H1 (cell line): ENCODE measurements at regions not wholly inside any gene's neighbourhood (a gene's known extent, or its start where the extent isn't known, plus 50 kb on each side); places are given as distances from the start of the nearest gene placed in this dataset.

Source experiments
- CTCF ChIP-seq, 3 experiments: IDR thresholded peaks; 1 replicate in 2 of 3; 2 replicates in 1 of 3; pipeline versions ENCODE4 v1.5.1 to v1.6.1; 2011; ENCODE audit warnings: low read length in 3 of 3, mild to moderate bottlenecking in 3 of 3, inconsistent platforms in 2 of 3, low read depth in 1 of 3, moderate library complexity in 1 of 3; ENCODE audit not compliant: insufficient read depth in 1 of 3; ENCODE audit errors: control extremely low read depth in 1 of 3
- MAFK ChIP-seq: IDR thresholded peaks from 2 replicates; pipeline ENCODE4 v1.6.1; 2012; ENCODE audit warnings: low read depth, mild to moderate bottlenecking, improper control_type of control experiment, low read length
- MAX ChIP-seq: IDR thresholded peaks from 2 replicates; pipeline ENCODE4 v1.6.1; 2012; ENCODE audit warnings: inconsistent platforms
- POLR2A ChIP-seq, 2 experiments: IDR thresholded peaks; 1 replicate in 1 of 2; 2 replicates in 1 of 2; pipeline ENCODE4 v1.6.1; 2011; ENCODE audit warnings: low read depth in 2 of 2, low read length in 2 of 2, mild to moderate bottlenecking in 2 of 2; ENCODE audit errors: control extremely low read depth in 1 of 2
- POLR2AphosphoS5 ChIP-seq: IDR thresholded peaks from 2 replicates; pipeline ENCODE4 v1.6.1; 2011; ENCODE audit warnings: low read depth, low read length
- RAD21 ChIP-seq, 2 experiments: IDR thresholded peaks in 1 of 2; conservative IDR thresholded peaks in 1 of 2; 2 replicates each; pipeline ENCODE4 v1.6.1; 2011; ENCODE audit warnings: low read depth in 2 of 2, low read length in 2 of 2, improper control_type of control experiment in 1 of 2, inconsistent platforms in 1 of 2, mild to moderate bottlenecking in 1 of 2, moderate library complexity in 1 of 2
- SP1 ChIP-seq: IDR thresholded peaks from 2 replicates; pipeline ENCODE4 v1.6.1; 2011; ENCODE audit warnings: low read depth, low read length
- SUZ12 ChIP-seq: fragments of 200-600 bp; sonication (generic); IDR thresholded peaks from 2 replicates; pipeline ENCODE4 v1.6.1; 2012; ENCODE audit warnings: mild to moderate bottlenecking, inconsistent platforms, low read length, moderate library complexity, mixed read lengths

- TF ChIP-seq CTCF (IDR thresholded peaks at IDR 0.05; ENCODE audit: control extremely low read depth in 1 of 3, insufficient read depth in 1 of 3, low read depth in 1 of 3, low read length in 3 of 3) = no peak
- no peak for TF ChIP-seq POLR2A (IDR thresholded peaks at IDR 0.05; ENCODE audit: control extremely low read depth in 1 of 2, low read depth in 2 of 2, low read length in 2 of 2)
- no peak for TF ChIP-seq SUZ12
- no peak for TF ChIP-seq RAD21 (IDR thresholded peaks at IDR 0.05 in 1 of 2, conservative IDR thresholded peaks at IDR 0.05 in 1 of 2; ENCODE audit: low read depth in 2 of 2, low read length in 2 of 2)
- no peak for TF ChIP-seq SP1
- TF ChIP-seq MAX = no peak
- TF ChIP-seq POLR2AphosphoS5 = no peak
- TF ChIP-seq MAFK = no peak
These were observed 433.3 kb upstream of the ID2 start for GRCh38 chr2:8248623-8248957.
